Pons (tissue), 1 donor: ENCODE measurements at regions not wholly inside any gene's neighbourhood (a gene's known extent, or its start where the extent isn't known, plus 50 kb on each side); places are given as distances from the start of the nearest gene placed in this dataset.
A peak's percentile ranks its signal among the peaks of the same experiment; 100 is the strongest.

Experiments used
- DNase-seq: peaks from one replicate; pipeline ENCODE4 v3.0.0-alpha.2; 2016; ENCODE audit warnings: low spot score

DNA sequence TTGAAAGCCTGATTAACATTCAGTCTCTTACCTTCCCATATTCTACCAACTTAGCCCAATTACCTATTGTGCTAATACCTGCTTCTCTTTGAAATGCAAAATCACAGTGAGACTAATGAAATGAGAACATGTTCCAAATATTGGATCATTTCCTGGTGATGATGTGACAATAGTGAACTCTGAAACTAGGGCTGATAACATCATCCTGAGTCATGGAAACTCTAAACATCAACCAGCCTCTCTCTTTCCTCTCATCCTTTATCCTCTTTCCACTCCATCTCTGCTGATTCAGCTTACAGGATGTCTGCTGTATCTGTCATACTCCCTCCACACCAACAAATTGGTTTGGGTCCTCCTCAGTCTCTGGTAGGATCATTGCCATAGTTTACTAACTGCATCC is 98.8 kb upstream of the NCKAP5 start:
- DNase-seq = no peak

DNA sequence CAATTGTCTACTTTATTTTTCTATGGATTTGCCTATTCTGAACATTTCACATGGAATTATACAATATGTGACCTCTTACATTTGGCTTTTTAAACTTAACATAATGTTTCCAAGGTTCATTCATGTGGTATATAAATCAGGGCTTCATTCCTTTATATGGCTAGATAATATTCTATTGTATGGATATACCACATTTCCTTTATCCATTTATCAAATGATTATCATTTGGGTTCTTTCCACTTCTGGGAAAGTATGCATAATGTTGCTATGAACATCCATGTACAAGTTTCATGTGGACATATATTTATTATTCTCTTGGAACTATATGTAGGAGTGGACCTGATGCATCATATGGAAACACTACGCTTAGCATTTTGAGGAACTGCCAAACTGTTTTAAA is 99.7 kb upstream of the NCKAP5 start:
- no peak for DNase-seq

DNA sequence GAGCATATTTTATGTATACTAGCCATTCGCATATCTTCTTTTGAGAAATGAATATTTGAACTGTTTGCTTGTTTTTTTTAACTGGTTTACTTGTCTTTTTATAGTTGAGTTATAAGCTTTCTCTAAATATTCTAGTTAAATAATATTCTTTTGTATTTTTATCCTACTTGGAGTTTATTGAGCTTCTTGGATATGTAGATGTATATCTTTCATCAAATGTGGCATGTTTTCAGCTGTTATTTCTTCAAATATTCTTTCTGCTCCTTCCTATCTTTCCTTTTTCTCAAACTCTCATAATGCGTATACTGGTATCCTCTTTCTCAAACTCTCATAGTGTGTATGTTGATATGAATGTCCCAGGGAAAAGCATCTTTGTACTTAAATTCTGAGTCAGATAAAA is 100.3 kb upstream of the NCKAP5 start:
- DNase-seq = no peak

DNA sequence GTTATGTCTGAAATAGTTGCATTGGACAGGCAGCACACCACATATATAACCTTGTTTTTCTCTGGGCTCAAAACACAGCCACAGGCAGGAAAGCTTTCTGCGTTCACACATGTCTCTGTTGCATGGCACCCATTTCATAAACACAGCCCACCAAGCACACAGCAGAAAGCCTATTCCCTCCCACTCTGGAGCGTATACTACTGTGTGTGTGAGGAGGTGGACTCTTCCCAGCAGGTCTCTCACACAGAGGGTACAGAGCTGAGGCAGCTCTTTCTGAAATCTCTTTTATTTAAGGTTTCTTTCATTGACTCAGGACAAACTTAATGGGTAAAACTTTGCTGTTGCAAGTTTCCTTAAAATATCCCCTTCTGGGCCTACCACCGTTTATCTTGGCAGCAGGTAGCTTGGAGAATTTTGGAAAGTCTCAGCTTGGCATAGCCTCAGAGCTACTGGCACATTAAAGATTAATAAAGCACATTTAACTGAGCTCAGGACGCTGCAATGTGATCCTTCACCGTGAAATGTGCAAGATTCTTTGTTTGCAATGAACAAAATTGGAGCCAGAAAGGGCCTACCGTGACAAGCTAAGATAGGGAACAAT is 105.1 kb upstream of the NCKAP5 start:
- DNase-seq = no peak

DNA sequence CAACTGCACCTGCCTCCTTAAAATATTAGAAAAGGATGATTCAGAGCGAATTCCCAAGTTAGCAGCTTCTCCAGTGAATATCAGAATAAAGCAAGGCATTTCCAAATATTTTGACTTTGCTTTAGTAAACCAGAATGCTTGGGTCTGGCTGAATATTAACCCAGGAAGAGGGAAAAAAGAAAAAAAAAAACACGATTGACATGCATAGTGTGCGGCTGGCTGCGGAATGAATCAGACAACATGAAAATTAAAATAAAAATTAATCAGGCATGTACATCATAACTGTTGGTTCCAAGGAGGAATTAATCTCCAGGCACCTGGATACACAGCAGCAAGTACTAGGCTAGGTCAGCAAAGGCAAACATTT is 105.8 kb upstream of the NCKAP5 start:
- no peak for DNase-seq

DNA sequence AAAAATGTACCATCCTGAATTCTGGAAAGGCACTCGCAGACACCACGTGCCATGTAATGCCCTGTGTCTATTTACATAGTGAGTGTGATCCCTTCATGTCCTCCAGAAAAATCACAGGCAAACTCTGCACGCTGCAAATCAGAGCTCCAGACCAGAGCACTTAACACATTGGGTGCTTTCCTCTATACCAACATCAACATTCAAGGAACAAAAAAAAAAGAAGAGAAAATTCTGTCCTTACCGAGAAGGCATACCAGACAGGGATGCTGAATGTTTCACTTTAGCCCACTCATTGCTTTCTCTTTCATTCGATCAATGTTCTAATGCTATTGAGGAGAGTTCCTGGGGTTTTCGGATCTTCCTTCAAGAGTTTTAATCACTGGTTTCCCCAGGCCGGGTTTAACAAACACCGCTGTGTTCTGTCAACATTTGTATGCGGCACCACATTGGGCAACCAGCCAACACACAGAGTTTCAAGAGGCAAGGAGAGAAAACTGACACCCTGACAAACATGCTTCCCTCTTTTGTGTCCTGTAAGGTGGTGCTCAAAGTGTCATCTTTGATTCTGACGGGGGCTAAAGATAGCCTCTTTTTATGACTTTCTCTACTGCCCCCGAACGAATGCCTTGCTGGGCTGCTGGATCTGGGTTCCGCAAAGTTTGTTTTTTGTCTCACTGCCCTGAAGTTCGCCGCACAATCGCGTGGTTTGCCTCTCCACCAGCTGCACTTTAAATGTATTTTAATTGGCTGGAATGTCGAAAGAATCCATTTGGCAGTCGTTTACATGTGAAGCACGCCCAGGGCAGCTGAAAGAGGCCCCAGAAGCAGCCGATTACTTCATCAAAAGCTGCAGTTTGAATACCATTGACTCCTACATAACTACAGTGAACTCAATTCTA is 106.4 kb upstream of the NCKAP5 start:
- DNase-seq = peak; percentile 94

DNA sequence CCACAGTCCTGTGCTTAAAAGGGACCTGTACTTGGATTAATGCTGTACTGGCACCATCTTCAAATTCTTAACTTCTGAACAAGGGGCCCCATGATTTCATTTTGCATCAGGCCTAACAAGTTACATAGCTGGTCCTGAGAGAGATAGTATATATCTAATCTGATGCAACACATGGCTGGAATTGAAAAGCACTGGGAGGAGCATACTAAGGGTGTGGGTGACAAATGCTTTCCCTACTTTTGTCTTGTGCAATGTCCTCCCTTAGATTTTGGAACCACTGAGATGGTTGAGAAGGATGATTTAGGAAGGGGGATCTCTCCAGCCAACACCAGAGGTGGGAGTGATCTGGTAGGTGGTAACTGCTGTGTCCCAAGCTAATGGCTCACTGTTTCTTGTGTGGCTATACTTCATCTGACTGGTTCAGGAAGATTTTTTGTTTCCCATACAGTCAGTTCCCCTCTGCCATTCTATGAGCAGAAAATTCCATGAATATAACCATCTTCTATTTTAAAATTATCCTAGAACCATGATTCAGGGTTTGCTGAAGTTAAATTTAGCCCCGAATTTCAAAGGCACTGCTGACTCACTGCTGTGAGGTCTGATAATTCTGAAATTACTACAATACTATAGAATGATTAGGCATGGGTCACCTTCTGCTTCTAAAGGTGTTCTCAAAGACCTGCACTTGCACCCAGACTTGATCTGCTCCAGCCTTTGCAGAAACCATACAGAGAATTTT is 108.3 kb upstream of the NCKAP5 start:
- no peak for DNase-seq

DNA sequence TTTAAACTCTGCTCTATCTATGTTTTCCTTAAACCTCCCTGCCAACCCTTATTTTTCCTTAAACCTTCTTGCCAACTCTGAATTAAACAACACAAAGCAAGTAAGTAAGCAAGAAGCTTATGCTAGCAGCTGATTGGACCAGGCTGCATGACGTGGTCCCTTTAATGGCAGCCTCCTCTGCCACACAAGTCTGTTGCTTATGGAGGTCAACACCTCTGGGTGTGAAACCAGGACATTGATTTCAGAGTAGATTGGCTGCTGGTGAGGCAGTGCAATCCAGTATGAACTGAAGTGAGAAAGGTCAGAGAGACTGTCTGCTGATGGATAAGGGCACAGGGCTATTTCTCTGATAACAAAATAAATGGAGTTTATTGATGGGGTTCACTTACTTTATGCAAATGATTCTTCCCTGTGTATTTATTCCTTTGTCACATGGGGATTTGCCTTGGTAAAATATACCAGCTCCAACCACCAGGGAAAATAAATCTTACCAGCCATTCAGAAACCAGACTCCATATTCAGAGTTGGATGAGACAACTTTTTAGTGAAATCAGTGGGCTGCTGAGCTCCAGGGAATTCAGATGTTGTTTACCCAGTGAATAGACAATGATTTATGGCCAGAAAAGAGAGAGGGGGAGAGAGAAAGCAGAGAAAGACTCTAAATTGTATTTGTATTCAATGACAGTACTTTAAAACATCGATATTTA is 112.2 kb upstream of the NCKAP5 start:
- no peak for DNase-seq

DNA sequence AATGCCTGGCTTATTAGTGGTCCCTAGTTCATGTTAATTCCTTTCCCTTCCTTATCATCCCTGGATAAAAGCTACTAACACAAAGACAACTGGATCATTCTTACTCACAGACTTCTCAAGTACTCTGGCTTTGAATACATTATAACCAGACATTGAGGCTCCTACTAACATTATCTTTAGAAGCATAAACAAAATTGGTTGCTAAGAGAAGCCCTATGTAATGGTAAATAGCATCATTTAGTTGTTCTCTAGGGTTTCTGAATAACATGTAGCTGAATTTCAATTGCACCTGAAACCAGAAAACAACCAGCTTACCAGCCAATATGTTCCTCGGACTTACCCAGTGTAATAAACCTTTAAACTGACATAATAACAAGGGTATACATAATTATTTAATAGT is 114.1 kb upstream of the NCKAP5 start:
- no peak for DNase-seq

DNA sequence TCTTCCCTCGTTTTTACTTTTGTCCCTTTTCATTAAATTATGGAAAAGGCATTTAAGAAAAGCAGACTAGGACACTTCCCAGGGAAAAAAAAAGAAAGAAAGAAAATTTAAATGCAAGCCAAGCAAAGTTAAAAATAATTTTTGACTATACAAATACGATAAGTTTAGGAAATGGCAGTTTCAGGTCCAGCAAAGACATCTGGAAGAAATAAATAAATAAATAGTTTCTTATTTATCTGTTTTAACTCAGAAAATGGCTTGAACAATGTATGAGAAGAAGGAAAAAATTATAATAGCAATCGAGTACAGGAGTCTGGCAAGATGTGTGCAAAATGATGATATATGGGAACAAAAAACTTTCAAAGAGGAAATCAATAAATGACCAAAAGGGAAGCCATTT is 114.6 kb upstream of the NCKAP5 start:
- no peak for DNase-seq

DNA sequence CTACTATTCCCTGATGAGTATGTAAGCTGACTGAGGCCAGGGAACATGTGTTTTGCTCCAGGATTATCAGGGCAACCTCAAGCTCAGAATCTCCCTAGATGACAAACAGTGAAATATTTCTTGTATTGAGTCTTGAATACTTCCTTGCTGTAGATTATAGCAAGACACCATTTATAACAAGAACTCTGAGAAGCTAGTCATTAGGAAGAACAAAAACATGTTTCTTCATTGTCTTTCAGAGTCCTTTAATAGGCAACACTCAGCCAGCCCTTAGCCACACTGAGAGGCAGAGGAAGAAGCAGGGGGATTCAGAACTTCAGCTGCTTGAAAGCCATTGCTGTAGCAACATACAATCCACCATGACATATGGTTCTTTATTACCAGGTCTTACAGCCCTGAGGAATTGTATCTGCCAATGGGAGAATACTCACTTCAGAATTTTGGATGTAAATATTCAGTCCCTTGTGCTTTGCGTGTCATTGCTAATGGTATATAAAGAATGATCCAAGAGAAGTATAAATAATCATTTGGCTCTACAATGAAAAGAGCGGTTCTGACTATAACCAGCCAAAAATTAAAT is 117.5 kb upstream of the NCKAP5 start:
- no peak for DNase-seq

DNA sequence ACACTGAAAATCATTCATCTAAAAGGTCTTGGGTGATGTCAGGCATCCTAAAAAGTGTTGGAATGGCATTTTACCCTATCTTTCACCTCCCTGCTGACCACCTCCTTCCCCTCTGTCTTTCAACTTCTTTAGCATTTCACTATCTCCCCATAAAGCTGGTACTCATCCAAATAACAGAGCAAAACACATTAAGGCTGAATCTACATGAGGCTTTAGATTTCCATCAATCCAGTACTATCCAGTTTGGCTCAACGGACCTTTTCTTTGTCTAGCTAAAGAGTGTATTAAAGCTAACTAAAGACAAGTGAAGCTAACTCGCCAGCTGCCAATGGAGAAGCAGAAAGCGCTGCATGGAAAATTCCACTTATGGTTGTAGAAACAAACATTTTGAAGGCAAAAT is 122.5 kb upstream of the NCKAP5 start:
- peak; percentile 40 for DNase-seq

DNA sequence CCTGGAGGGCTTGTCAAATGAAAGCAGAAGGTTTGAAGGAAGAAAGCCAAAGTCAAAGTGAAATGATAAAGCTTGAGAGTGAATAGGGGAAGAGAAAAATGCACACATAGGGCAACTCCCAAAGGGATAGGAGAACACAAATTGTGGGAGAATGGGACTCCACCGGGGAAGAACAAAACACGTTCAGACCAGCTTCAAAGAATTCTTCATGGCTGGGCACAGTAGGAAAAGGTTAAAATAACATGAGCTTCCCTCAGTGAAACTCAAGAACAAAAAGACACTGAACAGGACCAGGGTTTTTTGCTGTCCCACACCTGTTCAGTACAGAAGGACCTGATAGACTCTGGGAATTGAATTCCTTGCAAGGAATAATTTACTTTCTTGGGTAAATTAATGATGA is 123.1 kb upstream of the NCKAP5 start:
- no peak for DNase-seq

DNA sequence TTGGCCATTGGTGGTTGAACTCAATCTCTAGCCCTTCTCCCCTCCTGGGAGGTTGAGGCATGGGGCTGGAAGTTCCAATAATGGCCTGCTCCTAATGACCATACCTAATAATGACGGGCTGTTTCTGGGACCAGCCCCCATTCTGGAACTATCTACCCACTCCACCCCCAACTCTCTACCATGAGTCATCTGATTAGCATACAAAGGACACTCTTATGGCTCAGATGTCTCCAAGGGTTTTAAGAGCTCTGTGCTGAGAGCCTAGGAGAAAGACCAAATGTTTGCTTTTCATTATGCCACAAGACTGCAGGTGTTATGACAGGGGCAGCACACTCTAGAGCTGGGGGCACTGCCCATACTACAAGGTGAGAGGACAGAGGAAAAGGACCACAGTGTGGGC is 137.0 kb upstream of the NCKAP5 start:
- no peak for DNase-seq

DNA sequence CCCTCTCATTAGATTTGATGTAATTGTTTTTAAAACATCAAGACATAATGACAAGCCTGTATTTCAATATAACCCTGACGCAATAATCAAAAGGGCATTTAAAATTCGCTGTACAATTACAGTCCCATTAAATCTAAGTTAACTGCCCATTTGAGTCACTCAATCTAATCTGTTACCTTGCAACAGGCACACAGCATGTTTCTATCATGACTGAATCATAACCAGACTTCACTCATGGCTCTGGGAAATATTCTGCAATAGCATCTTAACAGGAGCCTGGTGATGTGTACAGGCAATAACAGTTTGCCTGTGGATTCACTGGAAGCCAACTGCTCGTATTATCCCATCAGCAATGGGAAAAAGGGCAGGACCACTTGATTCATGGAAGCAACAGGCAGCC is 142.3 kb upstream of the NCKAP5 start:
- no peak for DNase-seq

DNA sequence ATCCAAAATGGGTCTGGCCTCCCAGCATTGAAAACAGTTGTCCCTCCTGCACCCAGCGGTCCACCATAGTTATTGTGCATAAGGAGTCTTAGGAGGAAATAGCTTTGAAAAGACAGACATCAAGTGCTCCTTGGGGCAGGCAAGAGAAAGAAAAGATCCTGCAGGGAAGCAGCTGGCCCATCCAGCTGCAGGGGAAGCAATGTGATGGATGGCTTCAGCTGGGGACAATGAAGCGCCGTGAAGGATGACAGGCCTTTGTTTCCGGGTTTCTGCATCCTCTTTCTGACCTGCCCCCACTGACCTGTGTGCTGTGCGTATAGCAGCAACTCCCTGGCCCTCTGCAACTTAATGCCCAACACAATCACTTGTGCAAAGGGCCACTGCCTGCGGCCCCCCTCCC is 142.9 kb upstream of the NCKAP5 start:
- peak; percentile 42 for DNase-seq

DNA sequence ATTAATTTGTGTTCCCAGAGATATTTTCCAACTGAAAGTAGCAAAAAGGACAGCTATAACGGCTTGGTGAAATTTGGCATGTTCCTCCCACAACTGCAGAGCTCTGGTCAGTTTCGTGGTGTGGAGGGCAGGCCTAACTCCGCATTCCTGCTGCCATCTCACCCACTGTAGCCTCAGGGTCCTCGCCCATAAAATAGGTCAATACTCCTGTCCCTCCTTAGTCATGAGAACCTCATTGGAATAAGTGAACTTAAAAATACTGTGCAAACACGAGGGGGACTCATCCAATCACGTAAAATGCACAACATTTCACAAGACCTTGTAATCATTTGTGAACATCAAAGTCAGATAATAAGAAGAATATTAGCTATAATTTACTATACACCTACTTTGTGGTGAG is 143.5 kb upstream of the NCKAP5 start:
- DNase-seq = no peak

DNA sequence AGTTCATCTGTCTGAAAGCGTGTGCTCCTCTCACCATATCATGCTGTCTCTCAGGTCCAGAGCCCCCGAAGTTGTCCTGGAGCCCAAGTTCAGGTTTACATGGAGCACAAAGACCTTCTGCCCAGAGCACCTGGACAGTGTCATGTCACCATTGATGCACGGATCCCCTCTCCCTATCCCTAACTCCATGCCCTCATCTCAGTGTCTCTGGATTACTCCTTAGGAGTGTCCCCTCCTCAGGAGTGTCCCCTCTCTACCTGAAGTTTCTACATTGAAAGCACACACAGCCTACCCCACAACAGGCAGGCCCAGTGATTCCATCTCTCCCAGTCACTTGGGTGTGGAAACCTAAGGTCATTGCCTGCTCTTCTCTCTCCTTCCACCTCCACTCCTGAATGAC is 144.1 kb upstream of the NCKAP5 start:
- no peak for DNase-seq

DNA sequence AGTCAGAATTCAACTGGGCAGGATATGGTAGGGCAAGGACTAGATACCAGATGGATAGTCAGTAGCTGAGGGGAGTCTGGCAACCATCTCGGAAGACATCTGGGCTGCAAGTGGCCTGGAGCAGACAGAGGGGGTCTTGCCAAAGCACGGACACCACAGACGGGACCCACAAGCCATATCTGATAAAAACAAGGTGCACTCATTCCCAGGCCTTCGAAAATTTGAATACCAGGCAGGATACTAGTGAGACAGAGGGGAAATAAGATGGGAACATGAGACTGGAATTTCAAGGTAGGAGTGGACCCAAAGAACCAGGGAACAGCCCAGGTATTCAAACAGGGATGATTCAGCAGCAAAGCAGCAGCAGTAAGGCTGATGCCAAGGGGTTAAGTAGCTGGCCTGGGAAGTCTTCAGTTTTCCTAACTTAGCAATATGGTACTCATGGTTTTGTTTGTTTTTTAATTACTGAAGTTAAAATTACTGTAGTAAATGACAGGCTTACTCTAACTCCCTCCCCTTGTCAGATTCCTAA is 144.9 kb upstream of the NCKAP5 start:
- DNase-seq = no peak

DNA sequence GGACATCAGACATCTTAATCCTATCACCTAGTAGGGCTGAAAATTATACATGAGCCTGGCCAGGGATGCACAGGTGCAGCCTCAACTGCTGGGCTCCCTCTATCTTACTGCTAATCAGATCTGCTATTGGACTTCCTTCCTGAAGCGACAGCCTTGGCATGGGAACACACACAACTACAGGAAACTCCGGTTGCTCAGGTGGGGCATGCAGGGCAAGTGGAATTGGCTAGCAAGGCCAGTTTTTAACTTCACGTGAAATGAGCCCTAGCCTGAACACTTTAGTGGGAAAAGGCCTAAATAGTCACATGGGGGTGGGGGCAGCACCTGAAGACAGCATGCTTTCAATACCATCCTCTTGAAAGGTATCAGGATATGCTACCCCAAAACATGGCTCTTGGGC is 147.9 kb upstream of the NCKAP5 start:
- DNase-seq = no peak

DNA sequence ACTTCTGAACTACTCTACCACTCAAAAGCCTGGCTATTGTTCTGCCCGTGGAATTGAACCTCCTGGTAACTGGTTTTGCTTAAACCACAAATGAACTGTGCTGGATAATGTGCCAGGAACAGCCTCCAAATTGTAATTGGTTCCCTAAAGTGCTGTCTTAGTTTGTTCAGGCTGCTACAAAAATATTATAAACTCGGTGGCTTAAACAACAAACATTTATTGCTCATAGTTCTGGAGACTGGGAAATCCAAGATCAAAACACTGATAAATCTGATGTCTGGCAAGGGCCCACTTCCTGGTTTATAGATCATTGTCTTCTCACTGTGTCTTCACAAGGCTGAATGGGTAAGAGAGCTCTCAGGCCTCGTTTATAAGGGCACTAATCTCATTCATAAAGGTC is 149.2 kb upstream of the NCKAP5 start:
- DNase-seq = no peak

DNA sequence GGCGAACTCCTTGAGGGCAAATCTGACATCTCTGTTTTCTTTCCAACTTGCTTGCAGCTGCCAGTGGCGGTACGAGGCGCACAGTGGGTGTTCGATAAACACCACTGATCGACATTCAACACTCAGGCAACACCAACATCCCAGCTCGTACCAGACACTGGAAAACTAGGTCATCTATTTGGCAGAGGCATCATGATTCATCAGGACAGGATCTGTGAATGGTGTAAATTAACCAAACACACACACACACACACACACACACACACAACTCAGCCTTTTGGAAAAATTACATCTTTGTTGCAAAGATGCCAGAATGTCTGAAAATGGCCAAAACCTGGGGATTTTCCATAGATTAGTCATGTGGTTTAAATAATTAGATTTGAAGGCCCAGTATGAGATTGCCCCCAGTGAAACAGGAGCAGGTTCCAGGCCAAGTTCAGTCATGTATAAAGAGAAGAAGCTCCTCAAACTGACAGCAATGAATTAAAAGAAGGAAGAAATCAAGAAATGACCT is 150.5 kb upstream of the NCKAP5 start:
- DNase-seq = peak; percentile 56
